Pulmonary artery endothelial cell (primary cell): ENCODE measurements at regions not wholly inside any gene's neighbourhood (a gene's known extent, or its start where the extent isn't known, plus 50 kb on each side); places are given as distances from the start of the nearest gene placed in this dataset.

Experiments used
- DNase-seq: peaks from one replicate; pipeline ENCODE4 v3.0.0-alpha.2; 2011; ENCODE audit warnings: low read depth, low spot score

GRCh38 chr1:228969953-228970800, 234.9 kb downstream of the RHOU start:
- no peak for DNase-seq

GRCh38 chr1:228972576-228972975, 237.3 kb downstream of the RHOU start:
- DNase-seq: no peak

- no peak for DNase-seq
Observed at GRCh38 chr1:228974273-228974672, 239.0 kb downstream of the RHOU start.

GRCh38 chr1:228975238-228975907, 240.1 kb downstream of the RHOU start:
- no peak for DNase-seq

GRCh38 chr1:228976316-228976715, 241.0 kb downstream of the RHOU start:
- DNase-seq: no peak

- DNase-seq: no peak
Observed at GRCh38 chr1:228977307-228977706, 242.0 kb downstream of the RHOU start.

GRCh38 chr1:228977741-228978140, 242.5 kb downstream of the RHOU start:
- DNase-seq: no peak

DNA sequence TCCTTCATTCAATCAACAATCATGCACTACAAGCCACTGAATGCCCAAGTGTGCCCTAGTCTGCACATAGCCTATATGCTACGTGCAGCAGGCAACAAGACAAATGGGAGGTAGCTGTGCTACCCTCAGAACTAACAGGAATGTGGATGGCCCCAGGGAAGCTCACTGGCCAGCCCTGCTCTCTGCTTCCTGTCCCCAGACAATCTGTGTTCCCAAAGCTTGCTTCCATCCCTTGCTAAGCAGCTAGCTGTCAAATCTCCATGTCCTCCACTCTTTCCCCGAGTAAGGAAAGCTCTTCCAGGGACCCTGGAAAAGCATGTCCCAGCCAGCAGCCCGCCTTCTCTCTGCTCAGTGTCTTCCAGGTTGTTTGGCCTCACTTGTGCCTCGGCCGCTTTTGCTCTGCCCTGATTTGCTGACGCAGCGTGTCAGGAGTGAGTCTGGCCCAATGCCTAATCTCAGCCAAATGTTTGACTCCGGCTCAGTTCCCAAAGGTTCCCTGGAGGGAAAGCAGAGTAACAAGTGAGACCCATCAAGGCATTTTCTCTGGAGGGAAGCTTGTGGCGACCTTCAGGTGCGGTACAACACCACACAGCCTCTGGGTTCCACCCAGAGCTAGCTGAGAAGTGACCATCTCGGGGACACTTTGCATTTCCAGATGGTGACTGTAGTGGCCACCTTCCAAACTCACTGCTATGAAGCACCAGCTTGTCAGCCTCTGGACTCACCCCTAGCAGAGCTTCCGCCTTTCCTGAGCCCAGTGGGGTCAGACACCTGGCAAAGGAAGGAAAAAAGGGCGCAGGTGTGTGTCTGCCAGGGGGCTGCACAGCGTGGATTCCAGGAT, 243.4 kb downstream of the RHOU start:
- no peak for DNase-seq

DNA sequence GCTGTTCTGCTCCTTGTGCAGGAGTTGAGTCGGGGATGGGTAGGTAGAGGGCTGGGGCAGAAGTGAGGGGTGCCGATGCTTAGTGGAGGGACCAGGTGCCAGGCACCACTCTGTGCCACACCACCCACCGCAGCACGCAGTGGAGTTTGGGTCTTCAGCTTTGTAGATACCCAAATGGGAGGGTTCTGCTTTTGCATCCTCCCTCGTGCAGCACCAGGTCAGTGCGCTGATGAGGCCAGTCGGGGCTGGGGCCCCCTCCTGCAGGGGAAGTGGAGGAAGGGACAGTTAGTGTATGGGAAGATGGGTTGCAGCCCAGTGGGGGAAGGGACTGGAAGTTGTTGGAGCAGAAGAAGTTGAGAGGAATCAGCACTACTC, 244.0 kb downstream of the RHOU start:
- DNase-seq: no peak

GRCh38 chr1:228979774-228980173, 244.5 kb downstream of the RHOU start:
- no peak for DNase-seq

- no peak for DNase-seq
Observed at GRCh38 chr1:228980232-228980937, 245.1 kb downstream of the RHOU start.

- no peak for DNase-seq
Observed at GRCh38 chr1:228982637-228983036, 247.4 kb downstream of the RHOU start.

GRCh38 chr1:228983231-228983660, 248.0 kb downstream of the RHOU start:
- no peak for DNase-seq

DNA sequence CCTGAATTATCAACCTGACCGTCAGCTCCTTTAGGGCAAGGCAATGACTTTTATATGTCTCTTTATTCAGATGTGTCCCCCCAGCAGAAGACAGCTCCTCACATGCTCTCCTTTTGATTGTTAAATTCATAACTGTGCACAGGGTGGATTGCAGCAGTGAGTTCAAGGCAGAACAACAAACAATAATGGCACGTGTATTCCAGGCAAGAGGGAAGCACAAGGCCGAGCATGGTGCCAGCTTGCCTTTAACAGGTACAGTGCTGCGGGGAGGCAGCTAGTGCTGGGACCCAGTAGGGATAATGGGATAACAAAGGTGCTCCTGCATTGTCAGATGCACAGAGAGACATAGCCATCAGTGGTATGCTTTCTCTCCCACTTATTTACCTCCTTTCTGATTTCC, 248.4 kb downstream of the RHOU start:
- no peak for DNase-seq

DNA sequence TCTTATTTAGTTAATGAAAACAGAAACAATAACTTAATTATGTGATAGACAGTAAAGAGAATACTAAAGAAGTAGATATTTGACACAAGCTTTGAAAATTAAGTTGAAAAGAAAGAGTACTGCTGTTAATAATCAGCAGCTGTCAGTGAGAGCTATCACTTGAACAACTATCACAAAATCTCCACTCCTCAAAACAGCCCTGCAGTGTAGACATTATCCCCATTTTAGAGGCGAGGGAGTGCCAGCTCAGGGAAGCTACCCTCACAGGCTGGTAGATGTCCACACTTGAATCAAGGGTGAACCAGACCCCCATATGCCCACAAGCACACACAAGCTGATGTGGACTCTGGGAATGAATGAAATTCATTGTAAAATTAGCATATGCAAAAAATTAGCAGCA, 248.8 kb downstream of the RHOU start:
- no peak for DNase-seq

GRCh38 chr1:228984646-228985631, 249.7 kb downstream of the RHOU start:
- DNase-seq: no peak

- DNase-seq: no peak
Observed at GRCh38 chr1:228985661-228986060, 250.4 kb downstream of the RHOU start.

DNA sequence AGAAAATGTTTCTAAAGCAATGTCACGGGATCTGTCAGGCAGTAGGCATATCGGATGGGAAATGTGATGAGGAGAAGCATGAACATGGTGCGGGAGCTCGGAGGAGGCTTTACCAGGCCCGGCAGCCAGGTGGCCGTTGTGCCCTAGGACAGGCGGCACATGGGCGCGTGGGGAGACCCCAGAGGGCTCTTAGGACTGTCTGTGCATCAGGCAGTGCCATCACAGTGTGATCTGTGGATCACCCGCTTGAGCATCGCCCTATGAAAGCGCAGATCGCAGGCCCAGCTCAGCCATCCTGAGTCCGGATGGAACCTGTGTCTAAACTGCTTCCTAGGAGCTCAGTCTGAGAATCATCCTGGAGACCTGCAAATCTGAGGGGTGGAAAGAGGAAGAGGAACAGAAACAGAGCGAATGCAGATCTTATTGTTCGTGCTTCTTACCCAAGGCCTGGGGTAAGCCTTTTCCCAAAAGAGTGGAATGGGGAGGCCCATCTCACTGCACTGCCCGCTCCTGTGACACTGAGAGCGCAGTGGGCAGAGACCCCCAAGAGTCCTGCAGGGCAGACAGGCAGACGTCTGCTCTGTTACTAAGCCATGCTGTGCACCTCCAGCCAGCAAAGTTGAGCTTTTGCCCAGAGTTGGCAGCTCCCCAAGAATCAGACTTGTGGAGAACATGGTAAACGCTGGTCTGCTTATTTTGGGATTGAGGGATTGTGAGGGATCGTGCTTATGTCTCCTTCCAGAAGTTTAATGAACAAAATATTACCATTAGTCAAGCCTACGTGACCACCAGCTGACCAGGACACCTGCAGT, 251.0 kb downstream of the RHOU start:
- no peak for DNase-seq

DNA sequence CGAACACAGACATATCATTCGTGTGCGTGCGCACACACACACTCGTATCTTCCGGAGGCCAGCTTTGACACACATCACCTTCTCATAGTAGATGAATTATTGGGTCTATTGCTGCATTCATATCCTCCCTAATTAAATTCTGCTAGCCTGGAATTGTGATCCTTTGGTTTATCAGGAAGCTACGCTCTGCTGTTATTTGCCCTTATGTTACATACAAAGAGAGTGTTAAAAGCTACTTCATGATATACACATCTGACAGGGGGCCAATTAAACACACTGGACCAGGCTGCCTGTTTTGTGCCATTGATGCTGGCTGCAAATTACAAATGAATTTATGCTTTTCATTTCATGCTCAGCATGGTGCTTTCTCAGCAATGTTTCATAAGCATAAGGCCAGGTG, 252.0 kb downstream of the RHOU start:
- DNase-seq: no peak
